ENCODE measurements at regions not wholly inside any gene's neighbourhood (a gene's known extent, or its start where the extent isn't known, plus 50 kb on each side); places are given as distances from the start of the nearest gene placed in this dataset.

DNA sequence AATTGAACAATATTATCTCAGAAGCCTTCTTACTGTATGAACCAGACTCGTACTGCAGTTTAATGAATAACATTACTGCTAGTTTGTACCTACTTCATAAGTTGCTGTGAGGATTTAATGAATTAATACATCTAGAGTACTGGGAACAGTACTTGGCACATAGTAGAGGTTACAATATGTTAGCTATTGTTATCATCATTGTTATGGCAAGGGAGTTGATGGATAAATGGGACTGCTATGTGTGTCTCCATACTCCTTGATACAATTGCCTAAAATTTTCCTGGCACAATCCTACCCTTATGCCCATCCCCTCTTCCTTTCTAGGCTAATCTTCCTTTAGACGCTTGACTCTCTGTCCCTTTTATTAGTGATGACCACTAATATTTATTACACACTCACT, 473.6 kb downstream of the MCTP2 start:
- TF ChIP-seq NR2C2 (CRISPR knock-in tag; IDR thresholded peaks at IDR 0.05), result no peak
- no peak for TF ChIP-seq NFE2L1 (CRISPR knock-in tag; IDR thresholded peaks at IDR 0.05)
- no peak for TF ChIP-seq ZBTB21 (CRISPR knock-in tag; IDR thresholded peaks at IDR 0.05; ENCODE audit: borderline replicate concordance)
- TF ChIP-seq NR1H2 (CRISPR knock-in tag; IDR thresholded peaks at IDR 0.05), result no peak
- TF ChIP-seq, protein P1, sequence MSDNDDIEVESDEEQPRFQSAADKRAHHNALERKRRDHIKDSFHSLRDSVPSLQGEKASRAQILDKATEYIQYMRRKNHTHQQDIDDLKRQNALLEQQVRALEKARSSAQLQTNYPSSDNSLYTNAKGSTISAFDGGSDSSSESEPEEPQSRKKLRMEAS (CRISPR knock-in tag; IDR thresholded peaks at IDR 0.05), result no peak
- TF ChIP-seq, protein P2, sequence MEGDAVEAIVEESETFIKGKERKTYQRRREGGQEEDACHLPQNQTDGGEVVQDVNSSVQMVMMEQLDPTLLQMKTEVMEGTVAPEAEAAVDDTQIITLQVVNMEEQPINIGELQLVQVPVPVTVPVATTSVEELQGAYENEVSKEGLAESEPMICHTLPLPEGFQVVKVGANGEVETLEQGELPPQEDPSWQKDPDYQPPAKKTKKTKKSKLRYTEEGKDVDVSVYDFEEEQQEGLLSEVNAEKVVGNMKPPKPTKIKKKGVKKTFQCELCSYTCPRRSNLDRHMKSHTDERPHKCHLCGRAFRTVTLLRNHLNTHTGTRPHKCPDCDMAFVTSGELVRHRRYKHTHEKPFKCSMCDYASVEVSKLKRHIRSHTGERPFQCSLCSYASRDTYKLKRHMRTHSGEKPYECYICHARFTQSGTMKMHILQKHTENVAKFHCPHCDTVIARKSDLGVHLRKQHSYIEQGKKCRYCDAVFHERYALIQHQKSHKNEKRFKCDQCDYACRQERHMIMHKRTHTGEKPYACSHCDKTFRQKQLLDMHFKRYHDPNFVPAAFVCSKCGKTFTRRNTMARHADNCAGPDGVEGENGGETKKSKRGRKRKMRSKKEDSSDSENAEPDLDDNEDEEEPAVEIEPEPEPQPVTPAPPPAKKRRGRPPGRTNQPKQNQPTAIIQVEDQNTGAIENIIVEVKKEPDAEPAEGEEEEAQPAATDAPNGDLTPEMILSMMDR (IDR thresholded peaks at IDR 0.05), result no peak
- TF ChIP-seq, protein P3, sequence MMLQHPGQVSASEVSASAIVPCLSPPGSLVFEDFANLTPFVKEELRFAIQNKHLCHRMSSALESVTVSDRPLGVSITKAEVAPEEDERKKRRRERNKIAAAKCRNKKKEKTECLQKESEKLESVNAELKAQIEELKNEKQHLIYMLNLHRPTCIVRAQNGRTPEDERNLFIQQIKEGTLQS (CRISPR knock-in tag; conservative IDR thresholded peaks at IDR 0.05), result no peak
- TF ChIP-seq CREM (CRISPR knock-in tag; IDR thresholded peaks at IDR 0.05), result no peak
- no peak for TF ChIP-seq ZNF121 (CRISPR knock-in tag; IDR thresholded peaks at IDR 0.05)
- no peak for TF ChIP-seq FOXJ3 (CRISPR knock-in tag; IDR thresholded peaks at IDR 0.05; ENCODE audit: borderline replicate concordance)
- no peak for TF ChIP-seq ZNF317 (CRISPR knock-in tag; IDR thresholded peaks at IDR 0.05; ENCODE audit: borderline replicate concordance, low read depth)
- no peak for TF ChIP-seq JUN (CRISPR knock-in tag; IDR thresholded peaks at IDR 0.05)
- TF ChIP-seq MYBL2 (CRISPR knock-in tag; IDR thresholded peaks at IDR 0.05), result no peak
- TF ChIP-seq GABPB1 (CRISPR knock-in tag; IDR thresholded peaks at IDR 0.05), result no peak
